K562 (cell line): ENCODE measurements at regions not wholly inside any gene's neighbourhood (a gene's known extent, or its start where the extent isn't known, plus 50 kb on each side); places are given as distances from the start of the nearest gene placed in this dataset.

Experiments used
- ATAC-seq: fragments of 200-7000 bp; cut with Tn5 transposase; 3 replicates; pipeline ENCODE4 v1.9.1; 2020; ENCODE audit warnings: moderate library complexity
- BruUV-seq: library from RNA; stranded (reverse); fragments of 400-500 nt; replicated peaks from 2 replicates; lab custom pipeline; 2021; lab: Mats Ljungman, UMichigan
- CTCF ChIA-PET: fragments of 300-600 bp; formaldehyde crosslinking; extraction: SDS; loops from one replicate; lab custom pipeline; 2021; ENCODE audit warnings: low intra/inter-chr PET ratio; lab: Yijun Ruan, JAX
- POLR2A ChIA-PET: fragments of 300-600, 350-650 bp; sonication (Branson Sonifier 250); formaldehyde crosslinking; extraction: SDS; loops from one replicate; lab custom pipeline; 2021; ENCODE audit warnings: antibody characterized with exemption, inconsistent platforms; lab: Yijun Ruan, JAX
- DNase-seq, 4 experiments: peaks; one replicate each; pipeline versions ENCODE4 v3.0.0 to v3.0.0-alpha.2; 2011 to 2018; ENCODE audit warnings: low spot score in 3 of 4, mixed read lengths in 3 of 4; ENCODE audit errors: extremely low read depth in 1 of 4
- FAIRE-seq: peaks from 2 replicates; lab custom pipeline; 2011; peaks lifted over from hg19 to GRCh38; lab: Jason Lieb, UNC
- H2AFZ ChIP-seq: 2 replicates; pipeline ENCODE4 v1.6.0; 2011; ENCODE audit warnings: low read depth, low read length, control low read depth, inconsistent platforms
- H3K27ac ChIP-seq: fragments of 200-600 bp; 3 replicates; pipeline ENCODE4 v1.8.0; 2011; ENCODE audit warnings: low read depth, mild to moderate bottlenecking, control low read depth, inconsistent platforms, low read length, moderate library complexity, mixed read lengths; ENCODE audit errors: extremely low read depth
- H3K27me3 ChIP-seq, 2 experiments: fragments of 300-600 bp in 1 of 2; 2 replicates in 1 of 2; 3 replicates in 1 of 2; pipeline versions ENCODE4 v1.6.0 to v1.8.0; 2011; ENCODE audit warnings: inconsistent platforms in 2 of 2, low read length in 2 of 2, mild to moderate bottlenecking in 1 of 2, mixed read lengths in 1 of 2, moderate library complexity in 1 of 2; ENCODE audit not compliant: control insufficient read depth in 2 of 2, insufficient read depth in 2 of 2
- H3K36me3 ChIP-seq: fragments of 300-600 bp; 3 replicates; pipeline ENCODE4 v1.8.0; 2011; ENCODE audit warnings: mild to moderate bottlenecking, low read length, inconsistent platforms; ENCODE audit not compliant: control insufficient read depth, insufficient read depth
- H3K4me1 ChIP-seq, 2 experiments: fragments of 200-600 bp in 1 of 2; replicated peaks in 1 of 2; 2 replicates in 1 of 2; 3 replicates in 1 of 2; pipeline versions ENCODE4 v1.5.1 to v1.8.0; 2011; ENCODE audit warnings: inconsistent platforms in 2 of 2, low read length in 2 of 2, mild to moderate bottlenecking in 1 of 2, mixed read lengths in 1 of 2, moderate library complexity in 1 of 2; ENCODE audit not compliant: control insufficient read depth in 2 of 2, insufficient read depth in 2 of 2
- H3K4me2 ChIP-seq: 2 replicates; pipeline ENCODE4 v1.6.1; 2011; ENCODE audit warnings: low read length, control low read depth, inconsistent platforms, mixed read lengths; ENCODE audit not compliant: insufficient read depth
- H3K4me3 ChIP-seq: fragments of 200-600 bp; sonication (generic), shearing (Covaris generic); 2 replicates; pipeline ENCODE4 v1.5.1; 2016; ENCODE audit warnings: control low read depth, inconsistent platforms
- H3K79me2 ChIP-seq: fragments of 200-600 bp; 3 replicates; pipeline ENCODE4 v1.8.0; 2011; ENCODE audit warnings: low read length, inconsistent platforms; ENCODE audit not compliant: control insufficient read depth, insufficient read depth
- H3K9ac ChIP-seq, 2 experiments: 2 replicates each; pipeline versions ENCODE4 v1.6.0 to v1.6.1; 2011; ENCODE audit warnings: low read depth in 2 of 2, low read length in 2 of 2, control low read depth in 1 of 2, inconsistent platforms in 1 of 2, mild to moderate bottlenecking in 1 of 2, mixed read lengths in 1 of 2; ENCODE audit not compliant: insufficient read depth in 1 of 2
- H3K9me1 ChIP-seq: one replicate; pipeline ENCODE4 v1.6.0; 2011; ENCODE audit warnings: inconsistent platforms, mild to moderate bottlenecking, low read length, moderate library complexity; ENCODE audit not compliant: control insufficient read depth, insufficient read depth
- H3K9me3 ChIP-seq: replicated peaks from 2 replicates; pipeline ENCODE4 v1.5.1; 2011; ENCODE audit warnings: low read depth, low read length, inconsistent platforms; ENCODE audit not compliant: control insufficient read depth, insufficient read depth
- H4K20me1 ChIP-seq: replicated peaks from 2 replicates; pipeline ENCODE4 v1.6.1; 2011; ENCODE audit warnings: low read length, inconsistent platforms, mixed read lengths; ENCODE audit not compliant: control insufficient read depth, insufficient read depth
- BCL6 ChIP-seq: fragments of 250-450 bp; sonication (Bioruptor Pico); IDR thresholded peaks from 2 replicates; pipeline ENCODE4 v1.4.0; 2020
- FIP1L1 ChIP-seq: fragments of 200-400 bp; formaldehyde crosslinking; IDR thresholded peaks from 2 replicates; pipeline ENCODE4 v1.6.1; 2018; ENCODE audit warnings: mild to moderate bottlenecking, low read depth, low read length; ENCODE audit not compliant: poor library complexity, severe bottlenecking
- ZBTB11 ChIP-seq, 3 experiments: fragments of 200-800 bp in 1 of 3; fragments of 250-450 bp in 1 of 3; fragments of 450-650 bp in 1 of 3; sonication (Bioruptor Pico) in 1 of 3; sonication (Bioruptor generic) in 1 of 3; formaldehyde crosslinking in 1 of 3; IDR thresholded peaks; 2 replicates each; pipeline versions ENCODE4 v1.6.1 to v1.8.0; 2016 to 2022; ENCODE audit warnings: mild to moderate bottlenecking in 2 of 3, missing genetic modification characterization in 2 of 3, missing compliant biosample characterization in 1 of 3, moderate library complexity in 1 of 3
- WGBS: fragments of 100-300 bp; shearing (Covaris generic); methylation state at CpG from one replicate; pipeline ENCODE4 v1.1.6; 2016; ENCODE audit warnings: low coverage, mixed read lengths; ENCODE audit not compliant: insufficient coverage; ENCODE audit errors: missing lambda C conversion rate; 5-methylcytosine and 5-hydroxymethylcytosine counted together
- in situ Hi-C: fragments of 300-500 bp; cut with MboI; formaldehyde crosslinking; loops from 4 replicates; pipeline ENCODE4 v1.15.0; 2018; ENCODE audit warnings: inconsistent platforms, mixed read lengths
- intact Hi-C: fragments of 100-400 bp; cut with micrococcal nuclease; formaldehyde crosslinking; loops from 2 replicates; pipeline ENCODE4 v1.14.2; 2022

GRCh38 chr20:57988828-57989227 lies 239.6 kb downstream of the ANKRD60 start:
- H3K4me2 ChIP-seq = no peak overlapping the region
- H3K9me3 ChIP-seq = no peaks in the 10 kb centered on the region
- WGBS = 0% methylated on average over 9 of the region's 9 CpGs
- POLR2A ChIA-PET = interaction anchor here (0.5 kb wide), 1 partner anchor 85 kb away, joined by 3 read pairs; no protein-coding TSS in a partner anchor
- no peak overlapping the region for H3K27ac ChIP-seq
- TF ChIP-seq ZBTB11 (CRISPR knock-in tag; IDR thresholded peaks at IDR 0.05) = 0 out of 6 replicates have a peak, but pooled peaks of 1 of the 3 experiments have one; percentile 11
- TF ChIP-seq BCL6 = no peak
- no peak for TF ChIP-seq FIP1L1
- intact Hi-C loops (no loop called here), in situ Hi-C loops (no loop called here)
- H3K9ac ChIP-seq = no peak overlapping the region
- DNase-seq = no peak
- CTCF ChIA-PET = no interaction called here
- peaks cover 0 to 23% of the 10 kb centered on the region in 2 experiments; a peak in 2 of 5 replicates for H3K27me3 ChIP-seq
- H3K4me3 ChIP-seq = no peak overlapping the region
- no peaks in the 10 kb centered on the region for H3K9me1 ChIP-seq
- no peak for FAIRE-seq
- no peaks in the 10 kb centered on the region for H4K20me1 ChIP-seq
- H2AFZ ChIP-seq = no peak overlapping the region
- H3K4me1 ChIP-seq = no peaks in the 10 kb centered on the region
- no peak for ATAC-seq
- no TSS peak for BruUV-seq
- H3K79me2 ChIP-seq = no peaks in the 10 kb centered on the region
- no peaks in the 10 kb centered on the region for H3K36me3 ChIP-seq
